Retinal pigment epithelial cell (primary cell): ENCODE measurements at regions not wholly inside any gene's neighbourhood (a gene's known extent, or its start where the extent isn't known, plus 50 kb on each side); places are given as distances from the start of the nearest gene placed in this dataset.
"Not testable (repeated sequence)": the region's sequence is repeated elsewhere in the genome, so short reads cannot be mapped to it uniquely, and the experiment has no call there.

Experiments used
- DNase-seq: peaks from one replicate; pipeline ENCODE4 v3.0.0-alpha.2; 2010; ENCODE audit warnings: low read depth
- H3K4me3 ChIP-seq: 2 replicates; pipeline ENCODE4 v1.5.1; 2011; ENCODE audit warnings: mild to moderate bottlenecking, low read length, control low read depth, moderate library complexity
- TF ChIP-seq, protein P1 (sequence below): conservative IDR thresholded peaks from 2 replicates; pipeline ENCODE4 v1.5.1; 2011; ENCODE audit warnings: low read depth, low read length, control low read depth, inconsistent platforms

DNA sequence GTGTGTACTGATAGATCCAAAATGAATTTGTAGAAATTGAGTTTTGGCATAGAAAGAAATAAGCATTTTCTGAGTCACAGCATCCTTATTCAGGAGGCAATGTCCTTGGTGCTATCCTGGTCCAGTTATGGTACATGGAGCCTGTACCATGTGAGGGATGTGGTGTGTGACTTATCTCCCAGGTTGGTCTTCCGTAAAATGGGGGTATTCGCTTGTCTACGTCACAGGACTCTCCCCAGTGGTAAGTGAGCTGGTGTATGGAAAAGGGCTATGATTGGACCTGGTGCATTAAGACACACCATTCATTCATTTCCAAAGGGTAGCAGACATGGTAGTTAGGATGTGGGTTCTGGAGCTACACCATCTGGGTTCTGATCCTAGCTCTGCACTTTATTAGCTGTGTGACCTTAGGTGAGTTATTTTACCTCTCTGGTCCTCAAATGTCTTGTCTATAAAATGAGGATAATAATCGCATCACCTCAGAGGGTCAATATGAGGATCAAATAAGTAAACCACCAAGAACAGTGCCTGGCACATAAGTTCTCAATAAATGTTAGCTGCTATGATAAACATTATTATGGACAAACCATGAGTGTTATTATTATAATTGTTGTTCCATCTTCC lies 119.2 kb downstream of the MYCN start:
- TF ChIP-seq, protein P1, sequence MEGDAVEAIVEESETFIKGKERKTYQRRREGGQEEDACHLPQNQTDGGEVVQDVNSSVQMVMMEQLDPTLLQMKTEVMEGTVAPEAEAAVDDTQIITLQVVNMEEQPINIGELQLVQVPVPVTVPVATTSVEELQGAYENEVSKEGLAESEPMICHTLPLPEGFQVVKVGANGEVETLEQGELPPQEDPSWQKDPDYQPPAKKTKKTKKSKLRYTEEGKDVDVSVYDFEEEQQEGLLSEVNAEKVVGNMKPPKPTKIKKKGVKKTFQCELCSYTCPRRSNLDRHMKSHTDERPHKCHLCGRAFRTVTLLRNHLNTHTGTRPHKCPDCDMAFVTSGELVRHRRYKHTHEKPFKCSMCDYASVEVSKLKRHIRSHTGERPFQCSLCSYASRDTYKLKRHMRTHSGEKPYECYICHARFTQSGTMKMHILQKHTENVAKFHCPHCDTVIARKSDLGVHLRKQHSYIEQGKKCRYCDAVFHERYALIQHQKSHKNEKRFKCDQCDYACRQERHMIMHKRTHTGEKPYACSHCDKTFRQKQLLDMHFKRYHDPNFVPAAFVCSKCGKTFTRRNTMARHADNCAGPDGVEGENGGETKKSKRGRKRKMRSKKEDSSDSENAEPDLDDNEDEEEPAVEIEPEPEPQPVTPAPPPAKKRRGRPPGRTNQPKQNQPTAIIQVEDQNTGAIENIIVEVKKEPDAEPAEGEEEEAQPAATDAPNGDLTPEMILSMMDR, result no peak
- DNase-seq, result no peak
- no peak overlapping the region for H3K4me3 ChIP-seq

DNA sequence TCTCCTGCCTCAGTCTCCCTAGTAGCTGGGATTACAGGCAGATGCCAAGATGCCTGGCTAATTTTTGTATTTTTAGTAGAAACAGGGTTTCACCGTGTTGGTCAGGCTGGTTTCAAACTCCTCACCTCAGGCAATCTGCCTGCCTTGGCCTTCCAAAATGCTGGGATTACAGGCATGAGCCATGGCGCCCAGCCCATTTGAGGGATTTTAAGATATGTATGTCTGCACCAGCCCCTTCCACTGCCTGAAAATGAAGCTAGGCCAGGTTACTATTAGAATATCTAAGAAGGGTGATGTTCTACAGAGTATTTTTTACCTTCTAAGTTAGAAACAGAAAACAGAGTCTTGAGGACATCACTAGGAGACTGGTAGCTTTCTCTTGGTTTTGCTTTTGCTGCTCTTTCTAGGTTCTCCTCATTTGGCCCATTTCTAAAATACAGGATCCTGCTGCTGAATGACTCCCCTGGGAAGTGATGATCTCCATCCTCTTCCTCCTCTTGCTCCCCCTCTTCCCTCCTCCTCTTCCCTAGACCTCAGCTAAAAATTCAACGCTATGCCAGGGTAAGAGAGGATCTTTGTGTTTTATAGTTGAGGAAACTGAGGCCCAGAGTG lies 118.5 kb downstream of the MYCN start:
- DNase-seq, result no peak
- H3K4me3 ChIP-seq, result no peak overlapping the region
- TF ChIP-seq, protein P1, result no peak

DNA sequence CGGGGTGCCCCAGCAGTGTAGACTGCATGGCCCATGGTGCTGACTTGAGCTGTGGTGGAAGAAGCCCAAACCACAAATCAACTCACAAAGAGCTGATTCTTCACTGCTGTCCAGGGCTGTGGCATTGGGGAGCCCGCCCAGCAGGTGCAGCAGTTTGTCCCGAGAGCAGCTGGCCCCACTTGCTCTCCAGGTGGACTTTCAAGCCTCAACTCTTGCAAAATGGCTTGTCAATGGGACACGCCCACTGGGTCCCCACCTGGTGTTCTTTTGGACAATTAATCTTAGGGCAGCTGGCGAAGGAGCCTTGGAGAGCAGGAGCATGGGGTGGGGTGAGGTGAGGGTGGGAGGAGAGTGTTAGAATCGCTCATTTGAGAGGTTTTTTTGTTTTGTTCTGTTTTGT lies 117.9 kb downstream of the MYCN start:
- H3K4me3 ChIP-seq, result no peak overlapping the region
- TF ChIP-seq, protein P1, result no peak
- no peak for DNase-seq

DNA sequence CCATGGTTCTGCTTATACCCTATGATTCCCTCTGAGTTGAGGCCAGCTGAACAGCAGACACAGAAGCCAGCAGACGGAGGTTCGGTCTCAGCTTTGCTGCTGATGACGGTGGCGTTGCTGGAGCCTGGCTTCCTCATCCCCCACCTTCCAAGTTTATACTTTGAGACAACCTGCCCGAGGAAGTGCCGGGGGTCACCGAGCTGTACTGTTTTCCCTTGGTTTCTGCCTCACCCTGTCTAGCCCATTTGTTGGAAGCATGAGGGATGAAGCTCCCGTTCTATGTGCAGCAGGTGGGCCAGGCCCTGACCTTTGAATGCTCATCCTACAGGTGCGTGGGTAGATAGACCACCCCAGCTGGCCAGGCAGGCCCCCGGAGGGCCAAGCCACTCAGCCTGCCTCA lies 117.3 kb downstream of the MYCN start:
- TF ChIP-seq, protein P1, result no peak
- no peak for DNase-seq
- no peak overlapping the region for H3K4me3 ChIP-seq

DNA sequence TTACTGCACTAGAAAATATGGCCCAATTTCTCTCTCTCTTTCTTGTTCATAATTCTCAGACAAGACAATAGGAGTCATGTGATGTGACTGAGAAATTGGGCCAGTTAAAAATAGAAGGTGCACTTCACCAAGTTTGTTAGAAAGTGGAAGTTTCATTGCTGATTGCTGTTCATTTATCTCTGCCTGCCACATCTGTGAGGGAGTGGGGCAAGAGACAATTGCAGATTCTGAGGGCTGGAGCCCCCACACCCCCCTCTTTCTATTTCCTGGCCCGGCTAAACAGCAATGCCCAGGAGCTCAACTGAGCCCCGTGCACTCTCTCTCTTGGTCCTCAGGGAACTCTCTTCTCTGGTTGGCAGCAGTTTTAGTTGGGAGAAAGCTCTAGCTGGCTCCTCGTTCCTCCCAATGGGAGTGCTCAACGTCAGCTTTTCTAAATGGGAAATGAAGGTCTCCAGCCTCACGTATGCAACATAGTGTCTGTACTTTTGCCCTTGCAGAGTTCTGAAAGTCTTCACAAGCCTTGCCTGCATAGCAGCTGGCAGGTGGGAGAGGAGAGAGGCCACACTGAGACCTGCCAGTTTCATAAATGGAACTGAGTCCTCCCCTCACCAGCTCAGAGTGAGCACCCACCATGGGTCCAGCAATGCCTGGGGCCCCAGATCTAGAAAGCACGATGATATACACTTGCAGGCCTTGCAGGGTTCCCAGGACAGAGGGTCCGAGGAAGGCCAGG lies 115.7 kb downstream of the MYCN start:
- no peak overlapping the region for H3K4me3 ChIP-seq
- DNase-seq, result no peak
- TF ChIP-seq, protein P1, result no peak

DNA sequence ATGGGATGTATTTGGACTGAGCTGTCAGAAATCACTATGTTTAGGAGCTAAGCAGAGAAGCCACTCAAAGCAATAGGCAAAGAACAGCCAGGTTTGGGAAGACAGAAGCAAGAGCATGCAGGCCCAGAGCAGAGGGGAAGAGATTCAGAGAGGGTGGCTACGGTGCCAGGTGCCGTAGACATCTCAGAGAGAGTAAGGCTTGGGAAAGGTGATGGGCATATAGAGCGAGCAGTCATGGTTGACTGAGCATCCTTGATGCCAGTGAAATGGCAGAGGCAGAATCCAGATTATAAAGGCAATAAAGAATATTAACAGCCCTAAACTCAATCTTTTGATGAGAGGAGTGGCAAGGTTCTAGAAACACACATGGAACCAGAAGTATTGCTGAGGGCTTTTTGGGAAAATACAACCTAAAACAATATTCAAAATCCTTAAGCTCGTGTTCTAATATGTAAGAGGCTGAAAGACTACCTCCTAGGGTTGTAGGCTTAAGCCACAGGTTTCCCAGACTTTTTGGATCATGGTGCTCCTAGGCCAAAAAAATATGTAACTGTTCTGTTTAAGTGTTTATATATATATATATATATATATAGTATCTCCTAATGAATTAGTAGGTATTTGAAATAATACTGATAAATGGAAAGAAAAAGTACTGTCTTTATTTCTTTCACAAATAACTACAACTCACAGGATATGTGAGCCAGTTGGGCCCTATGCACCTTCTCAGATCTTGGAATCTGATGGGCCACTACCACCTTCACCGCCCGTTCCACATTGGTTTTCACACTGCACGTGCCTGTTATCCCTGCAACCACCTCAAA lies 113.3 kb downstream of the MYCN start:
- no peak overlapping the region for H3K4me3 ChIP-seq

DNA sequence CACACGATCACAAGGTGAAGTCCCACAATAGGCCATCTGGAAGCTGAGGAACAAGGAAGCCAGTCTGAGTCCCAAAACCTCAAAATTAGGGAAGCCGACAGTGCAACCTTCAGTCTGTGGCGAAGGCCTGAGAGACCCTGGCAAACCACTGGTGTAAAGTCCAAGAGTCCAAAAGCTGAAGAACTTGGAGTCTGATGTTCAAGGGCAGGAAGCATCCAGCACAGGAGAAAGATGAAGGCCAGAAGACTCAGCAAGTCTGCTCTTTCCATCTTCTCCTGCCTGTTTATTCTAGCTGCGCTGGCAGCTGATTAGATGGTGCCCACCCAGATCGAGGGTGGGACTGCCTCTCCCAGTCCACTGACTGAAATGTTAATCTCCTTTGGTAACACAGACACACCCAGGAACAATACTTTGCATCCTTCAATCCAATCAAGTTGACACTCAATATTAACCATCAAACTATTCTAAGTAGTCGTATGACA lies 112.3 kb downstream of the MYCN start:
- DNase-seq, H3K4me3 ChIP-seq: not testable (repeated sequence)

More for the DNA sequence above, 113.3 kb downstream of the MYCN start:
- DNase-seq, result no peak
- TF ChIP-seq, protein P1, result no peak
